SK-N-SH (cell line): ENCODE measurements at regions not wholly inside any gene's neighbourhood (a gene's known extent, or its start where the extent isn't known, plus 50 kb on each side); places are given as distances from the start of the nearest gene placed in this dataset.

ENCODE experiments used
- FOSL2 ChIP-seq: IDR thresholded peaks from 2 replicates; pipeline ENCODE4 v1.4.0; 2012; ENCODE audit warnings: low read depth, mild to moderate bottlenecking, moderate library complexity, borderline replicate concordance
- FOXJ3 ChIP-seq: sonication (generic); formaldehyde crosslinking; IDR thresholded peaks from 2 replicates; pipeline ENCODE4 v1.5.1; 2020; ENCODE audit warnings: mild to moderate bottlenecking, missing genetic modification reagents
- GATA2 ChIP-seq: sonication (generic); formaldehyde crosslinking; IDR thresholded peaks from 2 replicates; pipeline ENCODE4 v1.5.0; 2020; ENCODE audit warnings: mild to moderate bottlenecking, missing genetic modification reagents
- POLR2AphosphoS5 ChIP-seq: IDR thresholded peaks from 2 replicates; pipeline ENCODE4 v1.6.1; 2012; ENCODE audit warnings: low read depth, low read length
- RFX5 ChIP-seq: IDR thresholded peaks from 2 replicates; pipeline ENCODE4 v1.6.1; 2012; ENCODE audit warnings: mild to moderate bottlenecking, improper control_type of control experiment, low read length
- TF ChIP-seq, protein P1 (sequence below): fragments of 200-600 bp; sonication (generic); IDR thresholded peaks from 2 replicates; pipeline ENCODE4 v1.6.1; 2017; ENCODE audit warnings: antibody characterized with exemption, mild to moderate bottlenecking, moderate library complexity
- TF ChIP-seq, protein P2 (sequence below): fragments of 150-350 bp; IDR thresholded peaks from 2 replicates; pipeline ENCODE4 v1.6.1; 2016; ENCODE audit warnings: mild to moderate bottlenecking, low read depth, low read length
- TF ChIP-seq, protein P3 (sequence below): fragments of 150-350 bp; IDR thresholded peaks from 2 replicates; pipeline ENCODE4 v1.6.1; 2017; ENCODE audit warnings: antibody characterized with exemption, low read length, low read depth, borderline replicate concordance

DNA sequence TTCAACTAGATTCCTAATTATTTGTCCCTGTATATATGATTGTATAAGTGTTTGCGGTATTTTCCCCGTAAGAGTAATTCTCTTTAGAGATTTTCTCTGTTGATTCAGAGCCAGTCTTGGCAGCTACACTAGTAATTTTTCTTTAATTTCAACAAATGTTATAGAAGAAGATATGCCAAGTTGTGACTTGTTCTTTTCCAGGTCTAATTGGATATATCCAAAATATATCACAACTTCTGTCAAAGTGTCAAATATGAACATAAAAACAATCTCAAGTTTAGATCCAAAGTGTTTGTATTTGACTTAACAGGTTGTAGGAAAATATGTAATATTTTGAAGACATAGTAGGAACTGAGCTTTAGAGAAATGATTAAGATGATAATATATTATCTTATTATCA, 733.9 kb upstream of the SLITRK5 start:
- TF ChIP-seq, protein P1, sequence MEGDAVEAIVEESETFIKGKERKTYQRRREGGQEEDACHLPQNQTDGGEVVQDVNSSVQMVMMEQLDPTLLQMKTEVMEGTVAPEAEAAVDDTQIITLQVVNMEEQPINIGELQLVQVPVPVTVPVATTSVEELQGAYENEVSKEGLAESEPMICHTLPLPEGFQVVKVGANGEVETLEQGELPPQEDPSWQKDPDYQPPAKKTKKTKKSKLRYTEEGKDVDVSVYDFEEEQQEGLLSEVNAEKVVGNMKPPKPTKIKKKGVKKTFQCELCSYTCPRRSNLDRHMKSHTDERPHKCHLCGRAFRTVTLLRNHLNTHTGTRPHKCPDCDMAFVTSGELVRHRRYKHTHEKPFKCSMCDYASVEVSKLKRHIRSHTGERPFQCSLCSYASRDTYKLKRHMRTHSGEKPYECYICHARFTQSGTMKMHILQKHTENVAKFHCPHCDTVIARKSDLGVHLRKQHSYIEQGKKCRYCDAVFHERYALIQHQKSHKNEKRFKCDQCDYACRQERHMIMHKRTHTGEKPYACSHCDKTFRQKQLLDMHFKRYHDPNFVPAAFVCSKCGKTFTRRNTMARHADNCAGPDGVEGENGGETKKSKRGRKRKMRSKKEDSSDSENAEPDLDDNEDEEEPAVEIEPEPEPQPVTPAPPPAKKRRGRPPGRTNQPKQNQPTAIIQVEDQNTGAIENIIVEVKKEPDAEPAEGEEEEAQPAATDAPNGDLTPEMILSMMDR = no peak
- TF ChIP-seq, protein P2, sequence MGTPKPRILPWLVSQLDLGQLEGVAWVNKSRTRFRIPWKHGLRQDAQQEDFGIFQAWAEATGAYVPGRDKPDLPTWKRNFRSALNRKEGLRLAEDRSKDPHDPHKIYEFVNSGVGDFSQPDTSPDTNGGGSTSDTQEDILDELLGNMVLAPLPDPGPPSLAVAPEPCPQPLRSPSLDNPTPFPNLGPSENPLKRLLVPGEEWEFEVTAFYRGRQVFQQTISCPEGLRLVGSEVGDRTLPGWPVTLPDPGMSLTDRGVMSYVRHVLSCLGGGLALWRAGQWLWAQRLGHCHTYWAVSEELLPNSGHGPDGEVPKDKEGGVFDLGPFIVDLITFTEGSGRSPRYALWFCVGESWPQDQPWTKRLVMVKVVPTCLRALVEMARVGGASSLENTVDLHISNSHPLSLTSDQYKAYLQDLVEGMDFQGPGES = no peak
- TF ChIP-seq POLR2AphosphoS5 (no peak), FOSL2 (no peak), FOXJ3 (CRISPR knock-in tag) (no peak), RFX5 (no peak), GATA2 (CRISPR knock-in tag) (no peak)
- TF ChIP-seq, protein P3, sequence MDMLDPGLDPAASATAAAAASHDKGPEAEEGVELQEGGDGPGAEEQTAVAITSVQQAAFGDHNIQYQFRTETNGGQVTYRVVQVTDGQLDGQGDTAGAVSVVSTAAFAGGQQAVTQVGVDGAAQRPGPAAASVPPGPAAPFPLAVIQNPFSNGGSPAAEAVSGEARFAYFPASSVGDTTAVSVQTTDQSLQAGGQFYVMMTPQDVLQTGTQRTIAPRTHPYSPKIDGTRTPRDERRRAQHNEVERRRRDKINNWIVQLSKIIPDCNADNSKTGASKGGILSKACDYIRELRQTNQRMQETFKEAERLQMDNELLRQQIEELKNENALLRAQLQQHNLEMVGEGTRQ = no peak
